ENCODE measurements at regions not wholly inside any gene's neighbourhood (a gene's known extent, or its start where the extent isn't known, plus 50 kb on each side); places are given as distances from the start of the nearest gene placed in this dataset.

DNA sequence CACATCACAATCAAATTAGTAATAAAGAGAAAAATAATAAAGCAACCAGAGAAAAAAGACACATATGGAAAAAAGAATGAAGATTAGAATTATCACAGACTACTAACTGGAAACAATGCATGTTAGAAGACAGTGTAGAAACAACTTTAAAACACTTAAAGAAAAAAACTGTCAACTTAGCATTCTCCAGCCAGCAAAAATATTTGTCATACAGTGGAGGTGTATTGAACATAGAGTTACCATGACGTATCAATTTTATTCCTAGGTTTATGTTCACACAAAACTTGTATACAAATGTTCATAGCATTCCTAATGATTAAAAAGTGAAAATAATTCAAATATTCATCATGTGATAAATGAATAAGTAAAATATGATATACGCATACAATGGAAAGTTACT, 61.5 kb upstream of the ADAM23 start:
- Histone ChIP-seq H3K4me2 (replicated peaks; ENCODE audit: extremely low read depth, low read length, poor library complexity, severe bottlenecking) (no peak overlapping the region), H4K20me1 (ENCODE audit: insufficient read depth, low read length) (no peaks in the 10 kb centered on the region), H3K4me1 (ENCODE audit: control insufficient read depth in 1 of 2, insufficient read depth in 2 of 2, low read length in 2 of 2) (no peaks in the 10 kb centered on the region), H3K27ac (ENCODE audit: low read depth in 1 of 2, low read length in 2 of 2) (no peak overlapping the region), H3K27me3 (ENCODE audit: control insufficient read depth in 2 of 2, insufficient read depth in 2 of 2, low read length in 2 of 2) (no peaks in the 10 kb centered on the region), H3K9ac (ENCODE audit: insufficient read depth, low read length, poor library complexity, severe bottlenecking) (no peak overlapping the region), H2AFZ (ENCODE audit: insufficient read depth, low read depth, low read length, poor library complexity, severe bottlenecking) (no peak overlapping the region), H3K36me3 (replicated peaks in 1 of 2; ENCODE audit: control insufficient read depth in 1 of 2, insufficient read depth in 2 of 2, low read length in 2 of 2) (no peaks in the 10 kb centered on the region), H3K79me2 (ENCODE audit: insufficient read depth, low read length) (no peaks in the 10 kb centered on the region), H3K9me3 (replicated peaks in 1 of 2; ENCODE audit: control insufficient read depth in 1 of 2, insufficient read depth in 1 of 2, low read length in 2 of 2) (peaks cover 8 to 10% of the 10 kb centered on the region in 2 donors), H3K4me3 (replicated peaks in 1 of 3; ENCODE audit: low read depth in 2 of 3, low read length in 3 of 3) (no peak overlapping the region)
- no peak for DNase-seq
- H3K36me3 Mint-ChIP-seq = no peaks in the 10 kb centered on the region
- TF ChIP-seq, protein P1, sequence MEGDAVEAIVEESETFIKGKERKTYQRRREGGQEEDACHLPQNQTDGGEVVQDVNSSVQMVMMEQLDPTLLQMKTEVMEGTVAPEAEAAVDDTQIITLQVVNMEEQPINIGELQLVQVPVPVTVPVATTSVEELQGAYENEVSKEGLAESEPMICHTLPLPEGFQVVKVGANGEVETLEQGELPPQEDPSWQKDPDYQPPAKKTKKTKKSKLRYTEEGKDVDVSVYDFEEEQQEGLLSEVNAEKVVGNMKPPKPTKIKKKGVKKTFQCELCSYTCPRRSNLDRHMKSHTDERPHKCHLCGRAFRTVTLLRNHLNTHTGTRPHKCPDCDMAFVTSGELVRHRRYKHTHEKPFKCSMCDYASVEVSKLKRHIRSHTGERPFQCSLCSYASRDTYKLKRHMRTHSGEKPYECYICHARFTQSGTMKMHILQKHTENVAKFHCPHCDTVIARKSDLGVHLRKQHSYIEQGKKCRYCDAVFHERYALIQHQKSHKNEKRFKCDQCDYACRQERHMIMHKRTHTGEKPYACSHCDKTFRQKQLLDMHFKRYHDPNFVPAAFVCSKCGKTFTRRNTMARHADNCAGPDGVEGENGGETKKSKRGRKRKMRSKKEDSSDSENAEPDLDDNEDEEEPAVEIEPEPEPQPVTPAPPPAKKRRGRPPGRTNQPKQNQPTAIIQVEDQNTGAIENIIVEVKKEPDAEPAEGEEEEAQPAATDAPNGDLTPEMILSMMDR (IDR thresholded peaks at IDR 0.05) = no peak
- peaks cover 0 to 14% (median 8%) of the 10 kb centered on the region in 7 donors for H3K9me3 Mint-ChIP-seq
- H3K4me1 Mint-ChIP-seq = no peaks in the 10 kb centered on the region
- peaks cover 0 to 3% (median 1%) of the 10 kb centered on the region in 3 donors for H3K27me3 Mint-ChIP-seq (ENCODE audit: low read depth in 3 of 3)
- no CpG with 5 or more reads among the region's 2 CpGs for WGBS (ENCODE audit: insufficient coverage)
- H3K27ac Mint-ChIP-seq = no peak overlapping the region
- H3K4me3 Mint-ChIP-seq = no peak overlapping the region
- intact Hi-C loops (cut with micrococcal nuclease) = no loop called here

DNA sequence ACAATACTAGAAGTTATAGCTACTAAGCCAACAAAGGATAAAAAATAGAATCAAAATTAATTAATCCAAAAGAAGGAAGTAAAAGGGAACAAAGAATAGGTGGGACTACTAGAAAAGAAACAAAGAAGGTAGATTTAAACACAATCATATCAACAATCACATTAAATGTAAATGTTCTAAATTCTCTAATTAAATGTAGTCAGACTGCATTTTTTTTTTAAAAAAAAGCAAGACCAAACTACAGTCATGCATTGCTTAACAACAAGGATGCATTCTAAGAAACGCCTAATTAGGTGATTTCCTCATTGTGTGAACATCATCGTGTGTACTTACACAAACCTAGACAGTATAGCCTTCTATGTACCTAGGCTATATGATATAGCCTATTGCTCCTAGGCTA, 59.7 kb upstream of the ADAM23 start:
- peaks cover 6 to 8% of the 10 kb centered on the region in 2 donors for H3K9me3 ChIP-seq (replicated peaks in 1 of 2; ENCODE audit: control insufficient read depth in 1 of 2, insufficient read depth in 1 of 2, low read length in 2 of 2)
- H3K4me2 ChIP-seq (replicated peaks; ENCODE audit: extremely low read depth, low read length, poor library complexity, severe bottlenecking) = no peak overlapping the region
- H3K4me1 Mint-ChIP-seq = no peaks in the 10 kb centered on the region
- TF ChIP-seq, protein P1 (IDR thresholded peaks at IDR 0.05) = no peak
- peaks cover 0 to 5% (median 1%) of the 10 kb centered on the region in 3 donors for H3K27me3 Mint-ChIP-seq (ENCODE audit: low read depth in 3 of 3)
- H3K27ac Mint-ChIP-seq = no peak overlapping the region
- H3K36me3 Mint-ChIP-seq = no peaks in the 10 kb centered on the region
- no peak overlapping the region for H2AFZ ChIP-seq (ENCODE audit: insufficient read depth, low read depth, low read length, poor library complexity, severe bottlenecking)
- WGBS (ENCODE audit: insufficient coverage) = 60% methylated on average over 1 of the region's 2 CpGs
- no peaks in the 10 kb centered on the region for H4K20me1 ChIP-seq (ENCODE audit: insufficient read depth, low read length)
- no peak overlapping the region for H3K4me3 Mint-ChIP-seq
- no peaks in the 10 kb centered on the region for H3K4me1 ChIP-seq (ENCODE audit: control insufficient read depth in 1 of 2, insufficient read depth in 2 of 2, low read length in 2 of 2)
- H3K4me3 ChIP-seq (replicated peaks in 1 of 3; ENCODE audit: low read depth in 2 of 3, low read length in 3 of 3) = no peak overlapping the region
- H3K9me3 Mint-ChIP-seq = peaks cover 0 to 11% (median 3%) of the 10 kb centered on the region in 7 donors
- no peaks in the 10 kb centered on the region for H3K27me3 ChIP-seq (ENCODE audit: control insufficient read depth in 2 of 2, insufficient read depth in 2 of 2, low read length in 2 of 2)
- no peak overlapping the region for H3K9ac ChIP-seq (ENCODE audit: insufficient read depth, low read length, poor library complexity, severe bottlenecking)
- DNase-seq = no peak
- no peaks in the 10 kb centered on the region for H3K36me3 ChIP-seq (replicated peaks in 1 of 2; ENCODE audit: control insufficient read depth in 1 of 2, insufficient read depth in 2 of 2, low read length in 2 of 2)
- intact Hi-C loops (cut with micrococcal nuclease) = no loop called here
- no peak overlapping the region for H3K27ac ChIP-seq (ENCODE audit: low read depth in 1 of 2, low read length in 2 of 2)
- H3K79me2 ChIP-seq (ENCODE audit: insufficient read depth, low read length) = no peaks in the 10 kb centered on the region

Measured in CD14-positive monocyte (primary cell).